Upper lobe of left lung (tissue), 6 donors: ENCODE measurements at regions not wholly inside any gene's neighbourhood (a gene's known extent, or its start where the extent isn't known, plus 50 kb on each side); places are given as distances from the start of the nearest gene placed in this dataset.

Experiments used
- ATAC-seq, 2 donors: fragments of 200-7000 bp; cut with Tn5 transposase; one replicate each; pipeline ENCODE4 v1.9.1; 2022; ENCODE audit warnings: mild to moderate bottlenecking in 2 of 2, moderate library complexity in 2 of 2; ENCODE audit not compliant: low FRiP score in 2 of 2
- DNase-seq, 2 donors: peaks; one replicate each; pipeline ENCODE4 v3.0.0-alpha.2; 2019 to 2020
- H3K27ac ChIP-seq, 4 donors: fragments of 200-600 bp; sonication (generic); one replicate each; pipeline ENCODE4 v1.5.1; 2016 to 2019
- H3K27me3 ChIP-seq, 4 donors: fragments of 200-600 bp; sonication (generic); one replicate each; pipeline ENCODE4 v1.5.1; 2017 to 2019
- H3K36me3 ChIP-seq, 4 donors: fragments of 200-600 bp; sonication (generic); one replicate each; pipeline ENCODE4 v1.5.1; 2016 to 2019
- H3K4me1 ChIP-seq, 4 donors: fragments of 200-600 bp; sonication (generic); one replicate each; pipeline ENCODE4 v1.5.1; 2018 to 2019
- H3K4me3 ChIP-seq, 4 donors: fragments of 200-600 bp; sonication (generic); one replicate each; pipeline ENCODE4 v1.5.1; 2017 to 2019; ENCODE audit warnings: mild to moderate bottlenecking in 2 of 4, moderate library complexity in 1 of 4
- H3K9me3 ChIP-seq, 4 donors: fragments of 200-600 bp; sonication (generic); one replicate each; pipeline ENCODE4 v1.5.1; 2018 to 2019
- EP300 ChIP-seq, 4 donors: sonication (generic); formaldehyde crosslinking; IDR thresholded peaks; one replicate each; pipeline ENCODE4 v1.5.1; 2017; ENCODE audit warnings: antibody characterized with exemption in 4 of 4, control low read depth in 2 of 4
- POLR2A ChIP-seq, 4 donors: fragments of 450-650 bp; IDR thresholded peaks; one replicate each; pipeline ENCODE4 v1.5.1; 2016 to 2017; ENCODE audit warnings: antibody characterized with exemption in 4 of 4, mild to moderate bottlenecking in 2 of 4
- POLR2AphosphoS5 ChIP-seq, 2 donors: sonication (generic); formaldehyde crosslinking; IDR thresholded peaks; one replicate each; pipeline ENCODE4 v1.5.1; 2017; ENCODE audit warnings: antibody characterized with exemption in 2 of 2
- WGBS, 2 donors: methylation state at CpG; one replicate each; pipeline ENCODE4 v1.1.5; 2017 to 2018; 5-methylcytosine and 5-hydroxymethylcytosine counted together
- TF ChIP-seq, protein P1 (sequence below), 6 experiments: fragments of 450-650 bp in 4 of 6; fragments of 200-600 bp in 2 of 6; sonication (generic) in 2 of 6; IDR thresholded peaks; one replicate each; pipeline ENCODE4 v1.5.1; 2016 to 2019; ENCODE audit warnings: antibody characterized with exemption in 6 of 6
- donor health status: DM: no; HTN: no; CAD: no; lungs with moderate emphysema.
- donor health status: DM: no; HTN: yes; CAD: no; lungs with severe emphysema.

DNA sequence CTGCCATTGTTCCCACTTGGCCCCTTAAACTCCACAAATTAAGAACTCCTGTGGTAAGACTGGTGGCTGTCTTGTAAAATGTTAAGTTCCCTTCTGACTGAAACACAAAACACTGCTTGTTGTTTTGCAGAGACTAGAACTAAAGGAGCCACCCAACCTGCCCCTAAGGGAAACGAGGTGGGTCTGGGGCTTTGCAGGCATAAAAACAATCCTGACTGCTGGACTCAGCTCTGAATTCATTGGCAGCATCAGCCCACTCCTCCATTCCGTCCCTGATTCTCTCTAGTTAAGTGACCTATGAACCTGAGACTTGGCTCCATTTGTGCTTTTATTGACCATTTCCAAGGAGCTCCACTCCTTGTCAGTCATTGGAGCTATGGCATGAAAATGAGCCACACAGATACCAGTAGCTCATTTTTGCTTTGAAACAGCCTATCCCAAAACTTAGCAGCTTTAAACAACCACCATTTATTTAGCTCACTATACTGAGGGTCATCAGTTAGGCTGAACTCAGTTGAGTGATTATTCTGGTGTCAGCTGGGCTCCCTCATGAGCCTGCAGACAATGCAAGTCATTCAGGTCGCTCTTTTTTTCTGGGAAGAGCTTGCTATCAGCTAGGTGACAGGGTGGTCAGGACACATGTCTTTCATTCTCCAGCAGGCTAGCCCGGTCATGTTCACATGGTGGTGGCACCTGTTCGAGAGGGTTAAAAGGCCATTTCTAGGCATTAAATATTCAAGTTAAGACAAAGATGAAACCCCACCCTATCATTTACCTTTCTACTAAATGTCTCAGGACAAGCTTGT, 175.1 kb upstream of the CTNNB1 start:
- no peak for TF ChIP-seq EP300 (IDR thresholded peaks at IDR 0.05)
- TF ChIP-seq, protein P1, sequence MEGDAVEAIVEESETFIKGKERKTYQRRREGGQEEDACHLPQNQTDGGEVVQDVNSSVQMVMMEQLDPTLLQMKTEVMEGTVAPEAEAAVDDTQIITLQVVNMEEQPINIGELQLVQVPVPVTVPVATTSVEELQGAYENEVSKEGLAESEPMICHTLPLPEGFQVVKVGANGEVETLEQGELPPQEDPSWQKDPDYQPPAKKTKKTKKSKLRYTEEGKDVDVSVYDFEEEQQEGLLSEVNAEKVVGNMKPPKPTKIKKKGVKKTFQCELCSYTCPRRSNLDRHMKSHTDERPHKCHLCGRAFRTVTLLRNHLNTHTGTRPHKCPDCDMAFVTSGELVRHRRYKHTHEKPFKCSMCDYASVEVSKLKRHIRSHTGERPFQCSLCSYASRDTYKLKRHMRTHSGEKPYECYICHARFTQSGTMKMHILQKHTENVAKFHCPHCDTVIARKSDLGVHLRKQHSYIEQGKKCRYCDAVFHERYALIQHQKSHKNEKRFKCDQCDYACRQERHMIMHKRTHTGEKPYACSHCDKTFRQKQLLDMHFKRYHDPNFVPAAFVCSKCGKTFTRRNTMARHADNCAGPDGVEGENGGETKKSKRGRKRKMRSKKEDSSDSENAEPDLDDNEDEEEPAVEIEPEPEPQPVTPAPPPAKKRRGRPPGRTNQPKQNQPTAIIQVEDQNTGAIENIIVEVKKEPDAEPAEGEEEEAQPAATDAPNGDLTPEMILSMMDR (IDR thresholded peaks at IDR 0.05) = no peak
- TF ChIP-seq POLR2AphosphoS5 (IDR thresholded peaks at IDR 0.05) = no peak
- TF ChIP-seq POLR2A (IDR thresholded peaks at IDR 0.05) = no peak
- no peak for ATAC-seq
- Histone ChIP-seq H3K4me3 (no peak overlapping the region), H3K27ac (no peak overlapping the region), H3K27me3 (no peaks in the 10 kb centered on the region), H3K9me3 (no peaks in the 10 kb centered on the region), H3K4me1 (peaks cover 0 to 5% (median 2%) of the 10 kb centered on the region in 4 donors), H3K36me3 (no peaks in the 10 kb centered on the region)
- WGBS, 2 donors = 64 to 67% methylated on average over 5 of the region's 5 CpGs
- DNase-seq = no peak

DNA sequence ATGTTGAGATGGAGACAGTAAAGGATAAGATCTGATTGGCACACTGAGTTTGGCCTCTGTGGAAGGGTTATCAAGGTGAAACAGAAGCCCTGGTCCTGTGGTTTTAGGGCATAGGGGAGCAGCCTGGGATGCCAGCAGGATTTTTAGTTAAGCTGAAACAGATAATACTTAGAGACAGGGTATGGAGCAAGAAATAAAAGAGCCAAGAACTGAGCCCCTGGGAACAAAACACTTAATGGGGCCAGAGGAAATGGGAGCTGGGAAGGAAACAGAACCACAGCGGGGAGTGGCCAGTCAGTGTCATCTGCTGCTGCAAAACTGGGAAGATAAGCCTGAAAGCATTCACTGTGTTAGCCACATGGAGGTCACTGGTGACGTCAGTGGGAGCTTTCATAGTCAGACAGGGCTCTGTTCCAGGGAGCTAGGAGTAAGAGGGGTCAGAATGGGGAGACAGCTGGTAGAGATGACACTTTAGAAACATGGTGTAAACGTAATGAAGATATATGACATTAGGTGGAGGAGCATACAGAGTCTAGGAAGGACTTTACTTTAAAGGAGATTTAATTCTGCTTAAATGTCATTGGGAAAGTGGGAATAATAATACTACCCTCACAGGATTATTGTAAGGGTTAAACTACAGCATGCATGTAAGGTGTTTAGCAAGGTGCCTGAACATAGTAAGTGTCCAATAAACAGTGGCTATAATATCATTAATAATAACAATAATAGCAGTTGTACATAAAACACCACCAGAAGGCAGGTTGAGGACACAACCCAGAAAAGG, 172.7 kb upstream of the CTNNB1 start:
- peak in 1 of 2 donors; percentile 56 for DNase-seq

DNA sequence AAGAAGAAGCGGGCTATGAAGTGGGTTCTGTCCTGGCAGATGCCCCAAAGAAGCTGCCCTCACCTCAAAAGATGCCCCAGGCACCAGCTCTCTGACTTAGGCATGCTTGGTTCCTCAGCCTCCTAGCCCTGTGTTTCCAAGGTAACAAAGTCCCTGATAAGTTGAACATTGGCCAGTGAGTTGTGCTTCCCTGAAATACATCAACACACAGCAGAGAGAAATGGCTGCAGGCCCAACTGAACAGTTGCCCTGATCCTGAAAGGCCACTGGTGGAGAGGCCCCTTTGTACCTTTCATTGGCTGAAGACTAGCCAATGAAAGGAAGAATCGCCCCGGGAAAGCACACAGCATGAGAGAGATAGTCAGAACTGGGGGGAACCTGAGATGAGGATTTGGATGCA, 169.9 kb upstream of the CTNNB1 start:
- no peak for TF ChIP-seq EP300 (IDR thresholded peaks at IDR 0.05)
- TF ChIP-seq POLR2A (IDR thresholded peaks at IDR 0.05) = no peak
- TF ChIP-seq, protein P1 (IDR thresholded peaks at IDR 0.05) = no peak
- TF ChIP-seq POLR2AphosphoS5 (IDR thresholded peaks at IDR 0.05) = no peak
- Histone ChIP-seq H3K9me3 (no peaks in the 10 kb centered on the region), H3K27ac (no peak overlapping the region), H3K4me3 (no peak overlapping the region), H3K4me1 (peaks cover 0 to 9% (median 8%) of the 10 kb centered on the region in 4 donors), H3K27me3 (no peaks in the 10 kb centered on the region), H3K36me3 (no peaks in the 10 kb centered on the region)
- no peak for ATAC-seq
- WGBS, 2 donors = 60 to 65% methylated on average over 3 of the region's 3 CpGs
- DNase-seq = no peak

More for the DNA sequence above, 172.7 kb upstream of the CTNNB1 start:
- Histone ChIP-seq H3K4me1 (peaks cover 0 to 9% (median 7%) of the 10 kb centered on the region in 4 donors), H3K9me3 (no peaks in the 10 kb centered on the region), H3K27me3 (no peaks in the 10 kb centered on the region), H3K4me3 (no peak overlapping the region), H3K36me3 (no peaks in the 10 kb centered on the region), H3K27ac (no peak overlapping the region)
- 34 to 52% methylated on average over 2 to 3 of the region's 3 CpGs for whole genome bisulfite sequencing, 2 donors
- peak in 1 of 2 donors; percentile 12 for TF ChIP-seq POLR2AphosphoS5 (IDR thresholded peaks at IDR 0.05)
- no peak for TF ChIP-seq POLR2A (IDR thresholded peaks at IDR 0.05)
- ATAC-seq = peak in 1 of 2 donors; percentile 95

DNA sequence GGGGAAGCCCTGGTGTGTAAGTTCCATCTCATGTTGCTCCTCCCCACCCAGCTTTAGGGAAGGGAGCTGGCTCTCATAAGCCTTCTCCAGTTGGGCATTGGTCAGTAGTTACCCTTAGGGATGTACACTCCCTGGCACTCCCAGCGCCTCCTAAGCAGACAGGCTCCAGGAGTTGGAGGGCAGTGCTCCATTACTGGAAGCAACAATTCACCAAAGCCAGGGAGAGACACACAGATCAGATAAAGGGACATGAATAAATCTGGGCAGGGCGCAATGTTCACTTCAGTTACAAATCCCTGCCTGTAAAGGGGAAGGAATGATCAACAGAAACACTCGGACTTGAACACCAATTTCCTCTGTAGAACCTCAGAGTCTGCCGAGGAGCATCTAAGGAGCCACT, 169.1 kb upstream of the CTNNB1 start:
- WGBS, 2 donors = 72 to 83% methylated on average over 4 of the region's 4 CpGs
- Histone ChIP-seq H3K4me1 (peaks cover 0 to 9% (median 8%) of the 10 kb centered on the region in 4 donors), H3K36me3 (no peaks in the 10 kb centered on the region), H3K27me3 (no peaks in the 10 kb centered on the region), H3K9me3 (no peaks in the 10 kb centered on the region), H3K4me3 (no peak overlapping the region), H3K27ac (no peak overlapping the region)
- TF ChIP-seq EP300 (IDR thresholded peaks at IDR 0.05) = no peak
- no peak for TF ChIP-seq POLR2A (IDR thresholded peaks at IDR 0.05)
- TF ChIP-seq, protein P1 (IDR thresholded peaks at IDR 0.05) = no peak
- TF ChIP-seq POLR2AphosphoS5 (IDR thresholded peaks at IDR 0.05) = no peak
- no peak for ATAC-seq
- no peak for DNase-seq

DNA sequence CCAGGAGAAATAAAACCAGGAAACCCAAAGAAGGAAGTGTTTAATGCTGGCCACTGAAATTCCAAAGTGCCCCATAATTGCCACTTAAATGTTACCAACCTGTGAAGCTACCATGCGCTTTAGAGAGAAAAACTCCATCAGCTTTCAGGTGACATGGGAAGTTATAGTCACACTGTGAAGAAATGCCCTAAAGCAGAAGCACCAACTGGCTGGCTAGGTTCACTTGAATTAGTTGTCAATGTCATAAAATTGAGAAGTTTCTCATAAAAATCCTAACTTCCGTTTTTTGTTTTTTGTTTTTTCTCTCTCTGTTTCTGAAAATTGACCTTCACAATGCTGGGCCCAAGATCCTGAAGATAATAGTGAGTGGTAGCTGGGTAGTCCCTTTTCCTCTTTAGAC, 167.9 kb upstream of the CTNNB1 start:
- H3K4me3 ChIP-seq = no peak overlapping the region
- TF ChIP-seq EP300 (IDR thresholded peaks at IDR 0.05) (no peak), POLR2A (IDR thresholded peaks at IDR 0.05) (no peak), POLR2AphosphoS5 (IDR thresholded peaks at IDR 0.05) (no peak)
- TF ChIP-seq, protein P1 (IDR thresholded peaks at IDR 0.05) = no peak
- WGBS, 2 donors = 54 to 55% methylated on average over 2 of the region's 2 CpGs
- ATAC-seq = no peak
- no peak overlapping the region for H3K27ac ChIP-seq
- peaks cover 0 to 9% (median 4%) of the 10 kb centered on the region in 4 donors for H3K4me1 ChIP-seq
- H3K9me3 ChIP-seq = no peaks in the 10 kb centered on the region
- DNase-seq = no peak
- H3K27me3 ChIP-seq = no peaks in the 10 kb centered on the region
- H3K36me3 ChIP-seq = no peaks in the 10 kb centered on the region
